Medulla oblongata (tissue), 1 donor: ENCODE measurements at regions not wholly inside any gene's neighbourhood (a gene's known extent, or its start where the extent isn't known, plus 50 kb on each side); places are given as distances from the start of the nearest gene placed in this dataset.
"Not testable (repeated sequence)": the region's sequence is repeated elsewhere in the genome, so short reads cannot be mapped to it uniquely, and the experiment has no call there.

Experiments used
- DNase-seq: peaks from one replicate; pipeline ENCODE4 v3.0.0-alpha.2; 2015; ENCODE audit errors: extremely low spot score

DNA sequence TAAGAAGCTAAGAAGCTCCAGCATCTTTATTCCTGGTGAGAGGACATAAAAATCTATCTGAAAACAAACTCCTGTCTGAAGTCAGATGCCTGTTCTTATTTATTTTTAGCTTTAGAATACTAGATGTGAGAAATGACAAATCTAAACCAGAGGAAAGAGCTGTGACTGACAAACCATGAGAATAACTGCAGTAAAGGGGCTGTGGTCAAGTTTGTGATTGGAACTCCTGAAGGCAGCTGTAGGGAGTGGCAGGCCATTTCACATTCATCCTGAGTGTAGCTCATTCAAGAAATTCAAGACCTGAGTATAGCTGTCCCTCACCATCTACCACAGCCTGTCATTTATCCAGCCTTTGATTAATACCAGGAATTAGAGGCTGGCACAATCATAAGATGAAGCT, 718.8 kb downstream of the BRINP1 start:
- no peak for DNase-seq

GRCh38 chr9:118651511-118651910, 717.7 kb downstream of the BRINP1 start:
- no peak for DNase-seq

DNA sequence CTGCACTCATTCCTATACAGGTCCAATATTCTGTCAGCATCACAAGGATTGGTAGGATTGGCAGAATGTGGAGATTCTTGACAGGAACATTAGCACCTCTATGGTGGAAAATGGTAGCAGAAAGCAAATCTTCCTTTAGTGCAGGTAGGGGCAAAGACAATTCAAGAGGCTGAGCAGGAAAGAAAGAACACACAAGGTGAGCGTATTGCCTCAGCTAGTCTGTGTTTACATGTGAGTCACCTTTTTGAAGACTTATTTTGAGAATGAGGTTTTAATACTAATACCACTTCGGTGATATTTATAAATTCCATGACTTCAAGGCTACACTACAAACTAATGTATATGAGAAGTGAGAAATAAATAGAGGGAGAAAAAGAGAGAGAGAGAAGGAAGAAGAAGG, 717.0 kb downstream of the BRINP1 start:
- no peak for DNase-seq

DNA sequence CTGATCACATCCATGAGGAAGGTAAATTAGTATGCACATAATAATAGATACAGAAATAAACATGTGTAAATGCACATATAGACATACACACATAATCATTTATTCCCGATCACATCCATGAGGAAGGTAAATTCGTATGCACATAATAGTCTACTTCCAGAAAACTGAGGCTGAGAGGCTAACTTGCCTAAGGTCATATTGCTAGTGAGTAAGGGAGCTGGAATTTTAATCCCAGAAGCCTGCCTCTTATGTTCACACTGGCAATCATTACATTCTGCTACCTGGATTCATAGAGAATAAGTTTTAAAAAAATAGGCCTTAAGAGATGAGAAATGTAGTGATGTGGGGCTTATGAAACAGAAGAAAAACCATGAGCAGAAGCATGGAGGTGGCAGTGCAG, 716.3 kb downstream of the BRINP1 start:
- no peak for DNase-seq

DNA sequence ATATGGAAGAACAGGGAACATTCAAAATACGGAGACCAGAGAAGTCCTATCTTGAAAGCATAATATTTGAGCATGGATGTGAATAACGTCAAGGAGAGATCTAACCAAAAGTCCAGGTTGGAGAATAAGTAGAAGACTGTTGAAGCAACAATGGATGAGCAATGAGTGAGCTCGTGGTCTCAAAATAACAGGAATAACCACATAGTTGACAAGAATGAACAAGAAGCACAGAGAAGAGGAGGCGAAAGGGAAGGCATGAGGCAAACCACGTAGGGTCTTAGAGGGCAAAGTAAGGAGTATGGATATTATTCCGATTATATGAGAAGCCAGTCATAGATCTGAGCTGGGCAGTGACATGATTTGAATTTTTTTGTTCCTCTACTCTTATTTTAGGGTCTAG, 710.2 kb downstream of the BRINP1 start:
- no peak for DNase-seq

- DNase-seq, result no peak
Measured at GRCh38 chr9:118665226-118665919, 703.9 kb downstream of the BRINP1 start.

GRCh38 chr9:118670011-118670953, 699.0 kb downstream of the BRINP1 start:
- DNase-seq, result no peak

DNA sequence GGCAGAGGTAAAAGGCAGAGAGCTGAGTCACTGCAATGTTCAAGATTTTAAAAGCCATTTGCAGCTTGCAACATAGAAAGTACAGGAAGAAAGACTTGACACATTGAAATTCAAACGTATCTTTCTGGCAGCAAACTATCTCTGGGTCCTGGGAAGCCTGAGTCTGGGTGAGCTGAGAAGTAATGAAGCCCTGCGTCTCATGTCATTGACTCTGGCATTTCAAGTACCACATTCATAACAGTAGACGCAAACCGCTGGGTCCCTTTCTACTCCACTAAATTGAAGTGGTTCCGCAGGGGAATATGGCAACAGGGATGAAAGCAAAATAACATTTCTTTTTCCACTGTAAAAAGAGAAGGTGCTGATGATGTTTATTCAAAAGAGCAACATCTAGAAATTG, 694.3 kb downstream of the BRINP1 start:
- DNase-seq, result no peak

DNA sequence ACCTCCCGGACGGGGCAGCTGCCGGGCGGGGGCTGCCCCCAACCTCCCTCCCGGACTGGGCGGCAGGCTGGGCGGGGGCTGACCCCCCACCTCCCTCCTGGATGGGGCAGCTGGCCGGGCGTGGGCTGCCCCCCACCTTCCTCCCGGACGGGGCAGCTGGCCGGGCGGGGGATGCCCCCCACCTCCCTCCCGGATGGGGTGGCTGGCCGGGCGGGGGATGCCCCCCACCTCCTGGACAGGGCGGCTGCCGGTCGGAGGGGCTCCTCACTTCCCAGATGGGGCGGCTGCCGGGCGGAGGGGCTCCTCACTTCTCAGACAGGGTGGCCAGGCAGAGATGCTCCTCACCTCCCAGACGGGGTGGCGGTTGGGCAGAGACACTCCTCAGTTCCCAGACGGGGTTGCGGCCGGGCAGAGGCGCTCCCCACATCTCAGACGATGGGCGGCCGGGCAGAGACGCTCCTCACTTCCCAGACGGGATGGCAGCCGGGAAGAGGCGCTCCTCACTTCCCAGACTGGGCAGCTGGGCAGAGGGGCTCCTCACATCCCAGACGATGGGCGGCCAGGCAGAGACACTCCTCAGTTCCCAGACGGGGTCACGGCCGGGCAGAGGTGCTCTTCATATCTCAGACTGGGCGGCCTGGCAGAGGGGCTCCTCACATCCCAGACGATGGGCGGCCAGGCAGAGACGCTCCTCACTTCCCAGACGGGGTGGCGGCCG, 691.1 kb downstream of the BRINP1 start:
- not testable (repeated sequence) for DNase-seq

DNA sequence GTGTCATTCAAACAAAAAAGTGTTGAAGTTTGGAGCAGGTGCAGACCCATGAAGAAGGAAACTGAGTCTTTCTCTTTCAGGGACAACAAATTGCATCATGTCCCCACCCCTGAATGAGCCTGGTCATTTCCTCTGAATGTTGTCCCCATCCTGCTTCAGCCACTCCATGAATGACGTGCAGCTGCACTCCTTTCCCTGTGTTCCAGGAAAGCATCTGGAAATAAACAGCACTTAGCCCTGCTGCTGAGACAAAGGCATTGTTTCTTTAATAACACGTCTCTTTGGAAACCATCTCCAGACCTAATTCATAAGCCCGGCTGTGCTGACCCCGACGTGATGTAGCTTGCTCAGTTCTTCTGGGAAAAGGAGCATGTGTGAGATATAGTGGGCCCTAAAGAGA, 682.3 kb downstream of the BRINP1 start:
- no peak for DNase-seq

DNA sequence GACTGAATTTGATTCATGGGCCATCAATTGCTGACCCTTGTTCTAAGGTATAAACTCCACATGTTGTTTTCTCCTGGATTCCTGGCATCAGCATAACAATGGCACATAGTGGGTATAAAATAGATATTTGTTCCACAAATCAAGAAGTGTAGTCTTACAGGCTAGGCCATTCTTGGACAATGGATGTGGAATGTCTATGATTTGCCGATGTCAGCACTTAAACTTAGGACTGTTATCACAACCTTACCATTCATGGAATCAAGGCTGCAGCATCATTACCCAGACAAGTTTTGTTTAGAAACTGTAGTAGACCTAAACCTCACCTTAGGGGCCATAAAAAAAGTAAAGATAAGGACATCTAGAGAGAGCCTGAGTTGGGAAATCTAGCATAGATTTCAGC, 680.0 kb downstream of the BRINP1 start:
- no peak for DNase-seq

- no peak for DNase-seq
Measured at GRCh38 chr9:118692613-118693012, 676.6 kb downstream of the BRINP1 start.

DNA sequence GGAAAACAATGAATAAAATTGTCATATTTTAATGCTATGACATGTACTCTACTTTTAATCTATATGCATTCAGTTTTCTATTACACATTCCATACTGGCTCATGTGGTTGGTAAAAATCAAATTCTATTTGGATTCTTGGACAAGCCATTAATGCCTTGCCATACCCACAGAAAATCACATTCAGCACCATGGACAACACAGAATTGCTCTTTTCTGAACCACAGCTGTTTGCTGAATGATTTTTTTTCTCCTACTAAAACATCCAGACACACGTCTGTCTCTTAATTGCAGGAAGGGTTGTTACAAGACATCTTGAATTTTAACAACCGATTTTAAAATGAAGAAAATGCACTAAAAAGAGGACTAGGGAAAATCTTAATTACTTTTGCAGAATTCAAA, 675.6 kb downstream of the BRINP1 start:
- no peak for DNase-seq

DNA sequence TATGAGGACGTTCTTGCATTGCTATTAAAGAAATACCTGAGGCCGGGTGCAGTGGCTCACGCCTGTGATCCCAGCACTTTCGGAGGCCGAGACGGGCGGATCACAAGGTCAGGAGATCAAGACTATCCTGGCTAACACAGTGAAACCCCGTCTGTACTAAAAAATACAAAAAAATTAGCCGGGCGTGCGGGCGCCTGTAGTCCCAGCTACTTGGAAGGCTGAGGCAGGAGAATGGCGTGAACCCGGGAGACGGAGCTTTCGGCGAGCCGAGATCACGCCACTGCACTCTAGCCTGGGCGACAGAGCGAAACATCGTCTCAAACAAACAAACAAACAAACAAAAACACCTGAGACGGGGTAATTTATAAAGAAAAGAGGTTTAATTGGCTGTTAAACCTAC, 674.0 kb downstream of the BRINP1 start:
- not testable (repeated sequence) for DNase-seq

GRCh38 chr9:118701985-118702384, 667.2 kb downstream of the BRINP1 start:
- no peak for DNase-seq

DNA sequence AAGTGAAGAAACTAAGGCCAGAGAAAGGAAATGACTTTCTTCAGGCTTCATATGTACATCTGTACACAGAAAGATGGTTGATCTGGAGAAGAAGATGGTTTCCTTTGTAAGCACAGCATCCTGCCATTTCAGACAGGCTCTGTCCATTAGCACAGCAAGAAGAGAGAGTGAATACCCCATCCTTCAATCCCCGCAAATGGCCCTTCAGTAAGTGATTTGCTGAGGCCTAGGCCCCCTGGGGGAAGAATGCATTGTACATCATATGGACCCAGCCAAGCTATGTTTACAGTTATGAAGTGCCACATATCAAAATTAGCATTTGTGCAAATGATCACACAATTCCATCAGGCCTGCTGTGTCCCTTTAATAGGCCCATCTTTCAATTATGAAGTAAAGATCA, 657.4 kb downstream of the BRINP1 start:
- DNase-seq, result no peak

DNA sequence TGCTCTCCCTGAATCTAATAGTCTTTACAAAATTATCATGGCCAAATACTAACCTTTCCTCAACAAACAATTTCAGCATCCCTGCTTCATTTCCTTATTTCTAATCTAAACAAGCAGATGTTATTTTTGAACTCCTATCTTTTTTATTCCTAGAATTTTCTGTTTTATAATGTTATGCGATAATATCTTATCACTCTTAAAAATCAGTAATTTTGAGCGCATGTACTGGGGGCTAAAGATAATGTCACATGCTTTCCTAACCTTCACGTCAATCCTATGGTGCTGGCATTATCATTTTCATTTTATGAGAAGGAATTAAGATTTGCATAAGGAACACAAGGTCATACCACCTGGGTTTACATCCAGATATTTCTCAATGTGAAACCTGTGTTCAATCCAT, 648.0 kb downstream of the BRINP1 start:
- DNase-seq, result no peak

- no peak for DNase-seq
Measured at GRCh38 chr9:118721923-118722322, 647.3 kb downstream of the BRINP1 start.

DNA sequence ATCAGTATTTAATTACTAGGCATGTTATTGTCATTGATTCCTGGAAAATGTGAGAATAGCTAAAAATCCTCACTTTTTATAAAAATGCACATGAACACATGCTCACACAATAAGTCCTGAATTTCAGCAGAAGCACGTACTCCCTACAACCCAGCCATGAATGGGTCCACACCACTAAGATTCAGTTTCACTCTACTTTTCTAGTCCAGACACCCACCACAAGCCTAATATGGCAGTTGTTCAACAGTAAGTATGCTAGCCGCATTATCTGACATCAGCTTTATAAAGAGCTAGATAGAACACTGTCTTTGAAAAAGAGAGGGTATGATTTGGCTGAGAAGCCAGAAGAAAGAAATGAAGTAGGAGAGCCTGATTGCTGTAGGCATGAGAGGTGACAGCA, 639.3 kb downstream of the BRINP1 start:
- no peak for DNase-seq

- DNase-seq, result no peak
Measured at GRCh38 chr9:118732998-118733397, 636.2 kb downstream of the BRINP1 start.

DNA sequence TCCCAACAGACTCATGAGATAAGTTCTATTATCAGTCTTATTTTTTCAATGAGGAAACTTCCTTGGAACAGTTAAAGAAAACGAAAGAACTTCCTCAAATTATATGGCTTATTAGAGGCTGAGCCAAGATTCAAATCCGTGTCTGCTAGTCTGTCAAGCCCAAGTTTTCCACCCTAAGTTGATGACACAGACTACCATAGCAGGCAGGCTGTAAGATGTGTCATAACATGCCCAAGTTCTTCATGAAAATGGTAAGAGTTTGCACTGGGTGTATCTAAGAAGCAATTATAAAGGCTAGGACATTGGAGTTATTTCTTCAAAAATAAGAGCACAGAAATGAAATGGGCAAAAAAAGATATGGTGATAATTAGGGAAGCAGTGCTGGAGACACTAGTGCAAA, 634.5 kb downstream of the BRINP1 start:
- no peak for DNase-seq

- DNase-seq, result no peak
Measured at GRCh38 chr9:118736406-118736805, 632.8 kb downstream of the BRINP1 start.
